Effector memory CD8-positive, alpha-beta T cell (primary cell): ENCODE measurements at regions not wholly inside any gene's neighbourhood (a gene's known extent, or its start where the extent isn't known, plus 50 kb on each side); places are given as distances from the start of the nearest gene placed in this dataset.

Experiments used
- ATAC-seq: fragments of 150-1000 bp; cut with Tn5 transposase; replicated peaks from 2 replicates; pipeline ENCODE4 v1.10.0; 2021; ENCODE audit warnings: mild to moderate bottlenecking, moderate library complexity
- DNase-seq, 3 experiments: peaks; one replicate each; pipeline ENCODE4 v3.0.0; 2021
- H3K27ac Mint-ChIP-seq, 2 donors: one replicate each; pipeline ENCODE4 v1.8.0; 2022; ENCODE audit warnings: mild to moderate bottlenecking in 2 of 2, mixed read lengths in 2 of 2, moderate library complexity in 2 of 2
- H3K27me3 Mint-ChIP-seq, 2 donors: one replicate each; pipeline ENCODE4 v1.8.0; 2022; ENCODE audit warnings: mixed read lengths in 2 of 2
- H3K36me3 Mint-ChIP-seq: one replicate; pipeline ENCODE4 v1.8.0; 2022; ENCODE audit warnings: mild to moderate bottlenecking, moderate library complexity, mixed read lengths; ENCODE audit not compliant: insufficient read depth
- H3K4me1 Mint-ChIP-seq, 2 donors: one replicate each; pipeline ENCODE4 v1.8.0; 2022; ENCODE audit warnings: low read depth in 2 of 2, mixed read lengths in 2 of 2
- H3K4me3 Mint-ChIP-seq, 2 donors: one replicate each; pipeline ENCODE4 v1.8.0; 2022; ENCODE audit warnings: mild to moderate bottlenecking in 2 of 2, mixed read lengths in 2 of 2, moderate library complexity in 2 of 2
- H3K9me3 Mint-ChIP-seq, 2 donors: one replicate each; pipeline ENCODE4 v1.8.0; 2022; ENCODE audit warnings: mixed read lengths in 2 of 2

GRCh38 chr13:60318186-60318585, 78.8 kb upstream of the TDRD3 start:
- H3K4me1 Mint-ChIP-seq, result no peaks in the 10 kb centered on the region
- H3K4me3 Mint-ChIP-seq, result no peak overlapping the region
- no peaks in the 10 kb centered on the region for H3K36me3 Mint-ChIP-seq
- no peak overlapping the region for H3K27ac Mint-ChIP-seq
- no peaks in the 10 kb centered on the region for H3K9me3 Mint-ChIP-seq
- peaks cover 13 to 14% of the 10 kb centered on the region in 2 donors for H3K27me3 Mint-ChIP-seq
- ATAC-seq (no peak), DNase-seq (no peak)

GRCh38 chr13:60324131-60324530, 72.9 kb upstream of the TDRD3 start:
- no peak overlapping the region for H3K4me3 Mint-ChIP-seq
- no peaks in the 10 kb centered on the region for H3K36me3 Mint-ChIP-seq

GRCh38 chr13:60326273-60326672, 70.7 kb upstream of the TDRD3 start:
- DNase-seq, result no peak
- peaks cover 0 to 6% of the 10 kb centered on the region in 2 donors for H3K27me3 Mint-ChIP-seq
- H3K4me1 Mint-ChIP-seq, result peaks cover 2 to 8% of the 10 kb centered on the region in 2 donors
- no peak for ATAC-seq
- H3K9me3 Mint-ChIP-seq, result no peaks in the 10 kb centered on the region
- no peaks in the 10 kb centered on the region for H3K36me3 Mint-ChIP-seq
- no peak overlapping the region for H3K4me3 Mint-ChIP-seq
- no peak overlapping the region for H3K27ac Mint-ChIP-seq

More at GRCh38 chr13:60324131-60324530, 72.9 kb upstream of the TDRD3 start:
- ATAC-seq (no peak), DNase-seq (no peak)
- Mint-ChIP-seq H3K4me1 (peaks cover 0 to 8% of the 10 kb centered on the region in 2 donors), H3K9me3 (no peaks in the 10 kb centered on the region), H3K27ac (no peak overlapping the region), H3K27me3 (peaks cover 0 to 9% of the 10 kb centered on the region in 2 donors)

GRCh38 chr13:60327511-60327910, 69.5 kb upstream of the TDRD3 start:
- no peaks in the 10 kb centered on the region for H3K9me3 Mint-ChIP-seq
- ATAC-seq, result no peak
- H3K4me1 Mint-ChIP-seq, result peaks cover 2 to 8% of the 10 kb centered on the region in 2 donors
- no peak for DNase-seq
- no peak overlapping the region for H3K4me3 Mint-ChIP-seq
- peaks cover 0 to 5% of the 10 kb centered on the region in 2 donors for H3K27me3 Mint-ChIP-seq
- no peak overlapping the region for H3K27ac Mint-ChIP-seq
- no peaks in the 10 kb centered on the region for H3K36me3 Mint-ChIP-seq

GRCh38 chr13:60328073-60328472, 68.9 kb upstream of the TDRD3 start:
- Mint-ChIP-seq H3K4me1 (peaks cover 2 to 8% of the 10 kb centered on the region in 2 donors), H3K27ac (no peak overlapping the region), H3K9me3 (no peaks in the 10 kb centered on the region)

GRCh38 chr13:60329221-60329923, 67.6 kb upstream of the TDRD3 start:
- Mint-ChIP-seq H3K27ac (no peak overlapping the region), H3K27me3 (peaks cover 0 to 5% of the 10 kb centered on the region in 2 donors), H3K4me3 (no peak overlapping the region), H3K4me1 (peaks cover 2 to 8% of the 10 kb centered on the region in 2 donors), H3K36me3 (no peaks in the 10 kb centered on the region), H3K9me3 (no peaks in the 10 kb centered on the region)
- ATAC-seq (no peak), DNase-seq (no peak)

More at GRCh38 chr13:60328073-60328472, 68.9 kb upstream of the TDRD3 start:
- Mint-ChIP-seq H3K27me3 (peaks cover 0 to 5% of the 10 kb centered on the region in 2 donors), H3K4me3 (no peak overlapping the region), H3K36me3 (no peaks in the 10 kb centered on the region)
- DNase-seq (no peak), ATAC-seq (no peak)

GRCh38 chr13:60331249-60332012, 65.6 kb upstream of the TDRD3 start:
- Mint-ChIP-seq H3K36me3 (no peaks in the 10 kb centered on the region), H3K4me3 (no peak overlapping the region), H3K27me3 (peaks cover 0 to 5% of the 10 kb centered on the region in 2 donors), H3K9me3 (no peaks in the 10 kb centered on the region), H3K4me1 (peaks cover 2 to 8% of the 10 kb centered on the region in 2 donors), H3K27ac (no peak overlapping the region)
- ATAC-seq (no peak), DNase-seq (no peak)

GRCh38 chr13:60332682-60333081, 64.3 kb upstream of the TDRD3 start:
- Mint-ChIP-seq H3K27me3 (no peaks in the 10 kb centered on the region), H3K4me1 (peaks cover 2 to 3% of the 10 kb centered on the region in 2 donors), H3K9me3 (no peaks in the 10 kb centered on the region), H3K4me3 (no peak overlapping the region), H3K27ac (no peak overlapping the region), H3K36me3 (no peaks in the 10 kb centered on the region)
- no peak for DNase-seq
- no peak for ATAC-seq

GRCh38 chr13:60334310-60334709, 62.7 kb upstream of the TDRD3 start:
- no peaks in the 10 kb centered on the region for H3K36me3 Mint-ChIP-seq
- H3K4me1 Mint-ChIP-seq, result peaks cover 0 to 2% of the 10 kb centered on the region in 2 donors
- H3K27ac Mint-ChIP-seq, result no peak overlapping the region
- H3K27me3 Mint-ChIP-seq, result peaks cover 10 to 13% of the 10 kb centered on the region in 2 donors
- DNase-seq, result no peak
- ATAC-seq, result no peak
- no peak overlapping the region for H3K4me3 Mint-ChIP-seq
- no peaks in the 10 kb centered on the region for H3K9me3 Mint-ChIP-seq

GRCh38 chr13:60335531-60335930, 61.5 kb upstream of the TDRD3 start:
- Mint-ChIP-seq H3K4me3 (no peak overlapping the region), H3K27ac (no peak overlapping the region), H3K9me3 (no peaks in the 10 kb centered on the region), H3K27me3 (peaks cover 14 to 15% of the 10 kb centered on the region in 2 donors), H3K4me1 (no peaks in the 10 kb centered on the region), H3K36me3 (no peaks in the 10 kb centered on the region)
- no peak for DNase-seq
- no peak for ATAC-seq

GRCh38 chr13:60338754-60339153, 58.3 kb upstream of the TDRD3 start:
- ATAC-seq (no peak), DNase-seq (no peak)
- Mint-ChIP-seq H3K9me3 (peaks cover 0 to 2% of the 10 kb centered on the region in 2 donors), H3K27me3 (peaks cover 40 to 41% of the 10 kb centered on the region in 2 donors), H3K36me3 (no peaks in the 10 kb centered on the region), H3K4me3 (no peak overlapping the region), H3K4me1 (no peaks in the 10 kb centered on the region), H3K27ac (no peak overlapping the region)

- Mint-ChIP-seq H3K36me3 (no peaks in the 10 kb centered on the region), H3K27ac (no peak overlapping the region), H3K9me3 (peaks cover 0 to 2% of the 10 kb centered on the region in 2 donors), H3K4me1 (no peaks in the 10 kb centered on the region), H3K27me3 (peaks cover 57 to 59% of the 10 kb centered on the region in 2 donors), H3K4me3 (no peak overlapping the region)
- DNase-seq (no peak), ATAC-seq (no peak)
These were observed 53.0 kb upstream of the TDRD3 start for GRCh38 chr13:60343978-60344377.

GRCh38 chr13:60347174-60347573, 49.8 kb upstream of the TDRD3 start:
- ATAC-seq (no peak), DNase-seq (no peak)
- Mint-ChIP-seq H3K9me3 (no peaks in the 10 kb centered on the region), H3K36me3 (no peaks in the 10 kb centered on the region), H3K4me1 (no peaks in the 10 kb centered on the region), H3K27ac (no peak overlapping the region), H3K27me3 (peaks cover 37 to 43% of the 10 kb centered on the region in 2 donors), H3K4me3 (no peak overlapping the region)
